Esophagus muscularis mucosa (tissue), 4 donors: ENCODE measurements at regions not wholly inside any gene's neighbourhood (a gene's known extent, or its start where the extent isn't known, plus 50 kb on each side); places are given as distances from the start of the nearest gene placed in this dataset.

ENCODE experiments used
- DNase-seq: peaks from one replicate; pipeline ENCODE4 v3.0.0-alpha.2; 2017; ENCODE audit errors: extremely low spot score
- H3K27ac ChIP-seq, 4 donors: fragments of 200-600 bp; sonication (generic); replicated peaks in 1 of 4; 1 replicate in 3 of 4; 2 replicates in 1 of 4; pipeline ENCODE4 v1.5.1; 2016 to 2019; ENCODE audit warnings: mild to moderate bottlenecking in 1 of 4
- H3K27me3 ChIP-seq, 4 donors: fragments of 200-600 bp; sonication (generic); one replicate each; pipeline versions ENCODE4 v1.5.1 to v1.6.0; 2016 to 2019
- H3K36me3 ChIP-seq, 4 donors: fragments of 200-600 bp; sonication (generic); one replicate each; pipeline ENCODE4 v1.5.1; 2016 to 2019
- H3K4me1 ChIP-seq, 4 donors: fragments of 200-600 bp; sonication (generic); one replicate each; pipeline ENCODE4 v1.5.1; 2016 to 2019
- H3K4me3 ChIP-seq, 4 donors: fragments of 200-600 bp; sonication (generic); 1 replicate in 2 of 4; 2 replicates in 2 of 4; pipeline ENCODE4 v1.5.1; 2016 to 2019; ENCODE audit warnings: mild to moderate bottlenecking in 4 of 4, moderate library complexity in 1 of 4
- H3K9me3 ChIP-seq, 4 donors: fragments of 200-600 bp; sonication (generic); 1 replicate in 3 of 4; 2 replicates in 1 of 4; pipeline ENCODE4 v1.5.1; 2016 to 2019
- EP300 ChIP-seq: sonication (generic); formaldehyde crosslinking; IDR thresholded peaks from one replicate; pipeline ENCODE4 v1.6.1; 2017; ENCODE audit warnings: antibody characterized with exemption
- POLR2A ChIP-seq: fragments of 450-650 bp; IDR thresholded peaks from one replicate; pipeline ENCODE4 v1.6.1; 2017; ENCODE audit warnings: antibody characterized with exemption, moderate library complexity, mild to moderate bottlenecking, low read depth
- POLR2AphosphoS5 ChIP-seq, 2 donors: sonication (generic); formaldehyde crosslinking; IDR thresholded peaks; one replicate each; pipeline ENCODE4 v1.6.1; 2017; ENCODE audit warnings: antibody characterized with exemption in 2 of 2
- WGBS: methylation state at CpG from one replicate; pipeline ENCODE4 v1.1.5; 2018; 5-methylcytosine and 5-hydroxymethylcytosine counted together
- intact Hi-C: fragments of 100-400 bp; cut with DNase I; formaldehyde crosslinking; loops from one replicate; pipeline ENCODE4 v1.15.1; 2023
- TF ChIP-seq, protein P1 (sequence below), 3 experiments: fragments of 200-600 bp in 2 of 3; fragments of 450-650 bp in 1 of 3; sonication (generic) in 2 of 3; IDR thresholded peaks; one replicate each; pipeline ENCODE4 v1.5.1; 2017 to 2019; ENCODE audit warnings: antibody characterized with exemption in 3 of 3, mild to moderate bottlenecking in 2 of 3, moderate library complexity in 1 of 3

GRCh38 chr12:58206876-58207275, 265.5 kb downstream of the ATP23 start:
- Histone ChIP-seq H3K9me3 (no peaks in the 10 kb centered on the region), H3K36me3 (no peaks in the 10 kb centered on the region), H3K27ac (no peak overlapping the region), H3K4me3 (no peak overlapping the region), H3K27me3 (no peaks in the 10 kb centered on the region), H3K4me1 (peaks cover 0 to 14% (median 2%) of the 10 kb centered on the region in 4 donors)
- no peak for DNase-seq
- TF ChIP-seq POLR2A (no peak), EP300 (no peak), POLR2AphosphoS5 (IDR thresholded peaks at IDR 0.05) (no peak)
- TF ChIP-seq, protein P1, sequence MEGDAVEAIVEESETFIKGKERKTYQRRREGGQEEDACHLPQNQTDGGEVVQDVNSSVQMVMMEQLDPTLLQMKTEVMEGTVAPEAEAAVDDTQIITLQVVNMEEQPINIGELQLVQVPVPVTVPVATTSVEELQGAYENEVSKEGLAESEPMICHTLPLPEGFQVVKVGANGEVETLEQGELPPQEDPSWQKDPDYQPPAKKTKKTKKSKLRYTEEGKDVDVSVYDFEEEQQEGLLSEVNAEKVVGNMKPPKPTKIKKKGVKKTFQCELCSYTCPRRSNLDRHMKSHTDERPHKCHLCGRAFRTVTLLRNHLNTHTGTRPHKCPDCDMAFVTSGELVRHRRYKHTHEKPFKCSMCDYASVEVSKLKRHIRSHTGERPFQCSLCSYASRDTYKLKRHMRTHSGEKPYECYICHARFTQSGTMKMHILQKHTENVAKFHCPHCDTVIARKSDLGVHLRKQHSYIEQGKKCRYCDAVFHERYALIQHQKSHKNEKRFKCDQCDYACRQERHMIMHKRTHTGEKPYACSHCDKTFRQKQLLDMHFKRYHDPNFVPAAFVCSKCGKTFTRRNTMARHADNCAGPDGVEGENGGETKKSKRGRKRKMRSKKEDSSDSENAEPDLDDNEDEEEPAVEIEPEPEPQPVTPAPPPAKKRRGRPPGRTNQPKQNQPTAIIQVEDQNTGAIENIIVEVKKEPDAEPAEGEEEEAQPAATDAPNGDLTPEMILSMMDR (IDR thresholded peaks at IDR 0.05), result no peak
- 80% methylated on average over 3 of the region's 3 CpGs for WGBS
- intact Hi-C loops, result no loop called here

DNA sequence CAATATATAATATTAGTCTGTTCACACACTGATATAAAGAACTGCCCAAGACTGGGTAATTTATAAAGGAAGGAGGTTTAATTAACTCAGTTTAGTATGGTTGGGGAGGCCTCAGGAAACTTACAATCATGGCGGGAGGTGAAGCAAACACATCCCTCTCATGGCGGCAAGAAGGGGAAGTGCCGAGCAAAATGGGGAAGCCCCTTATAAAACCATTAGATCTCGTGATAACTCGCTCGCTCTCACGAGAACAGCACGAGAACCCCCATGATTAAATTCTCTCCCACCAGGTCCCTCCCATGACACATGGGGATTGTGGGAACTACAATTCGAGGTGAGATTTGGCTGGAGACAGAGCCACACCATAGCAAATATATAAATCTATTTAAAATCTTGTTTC, 269.8 kb downstream of the ATP23 start:
- 92% methylated on average over 9 of the region's 9 CpGs for WGBS
- Histone ChIP-seq H3K9me3 (no peaks in the 10 kb centered on the region), H3K4me1 (no peaks in the 10 kb centered on the region), H3K27ac (no peak overlapping the region), H3K27me3 (no peaks in the 10 kb centered on the region), H3K36me3 (no peaks in the 10 kb centered on the region), H3K4me3 (no peak overlapping the region)
- TF ChIP-seq POLR2AphosphoS5 (IDR thresholded peaks at IDR 0.05) (no peak), EP300 (no peak), POLR2A (no peak)
- TF ChIP-seq, protein P1 (IDR thresholded peaks at IDR 0.05), result no peak
- no peak for DNase-seq
- intact Hi-C loops, result no loop called here

DNA sequence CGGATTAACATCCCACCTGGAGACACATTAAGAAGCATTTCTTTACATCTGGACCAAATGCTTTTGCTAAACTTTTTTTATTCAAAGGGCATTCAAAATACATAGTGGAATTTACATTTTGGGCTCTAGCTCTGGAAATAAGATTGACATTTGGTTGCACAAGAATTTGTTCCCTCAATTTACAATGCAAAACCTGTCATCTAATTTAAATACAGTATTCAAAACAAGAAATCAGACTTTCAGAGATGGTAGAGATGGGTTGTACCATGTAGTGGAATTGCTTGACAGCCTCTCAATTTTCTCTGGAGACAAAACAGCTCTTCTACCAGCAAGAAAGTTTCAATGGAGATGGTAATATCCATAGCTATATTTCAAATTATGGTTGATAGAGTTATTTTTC, 275.8 kb downstream of the ATP23 start:
- 93% methylated on average over 1 of the region's 1 CpG for WGBS
- no peak for TF ChIP-seq EP300
- TF ChIP-seq POLR2A, result no peak
- no peak for TF ChIP-seq POLR2AphosphoS5 (IDR thresholded peaks at IDR 0.05)
- TF ChIP-seq, protein P1 (IDR thresholded peaks at IDR 0.05), result no peak
- Histone ChIP-seq H3K27me3 (no peaks in the 10 kb centered on the region), H3K4me1 (no peaks in the 10 kb centered on the region), H3K36me3 (no peaks in the 10 kb centered on the region), H3K4me3 (no peak overlapping the region), H3K9me3 (no peaks in the 10 kb centered on the region), H3K27ac (no peak overlapping the region)
- no peak for DNase-seq
- intact Hi-C loops, result no loop called here

DNA sequence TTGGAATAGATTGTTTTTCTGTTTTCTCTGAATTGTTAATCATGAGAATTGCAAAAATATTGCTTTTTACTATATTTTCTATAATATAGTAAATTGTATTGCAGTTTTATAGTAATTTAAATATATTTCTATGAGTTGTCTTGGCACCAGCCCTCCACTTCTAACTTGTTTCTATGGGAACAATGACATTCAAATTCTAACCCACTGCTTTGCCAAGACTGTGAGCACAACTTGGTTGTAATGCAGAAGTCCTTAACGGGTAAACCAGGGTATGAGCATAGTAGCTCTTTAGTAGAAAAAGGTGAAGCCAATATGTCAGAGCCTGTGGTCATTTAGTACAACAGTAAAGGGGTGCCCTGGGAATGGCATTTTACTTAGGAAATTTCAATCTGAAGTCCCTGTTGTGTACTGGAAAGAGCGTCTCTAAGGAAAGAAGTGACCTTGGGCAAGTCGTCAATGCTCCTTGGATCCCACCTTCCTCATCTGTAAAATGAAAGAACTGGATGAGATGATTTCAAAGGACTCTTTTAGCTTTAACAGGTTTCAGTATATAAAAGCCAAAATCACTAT, 283.3 kb downstream of the ATP23 start:
- Histone ChIP-seq H3K27me3 (no peaks in the 10 kb centered on the region), H3K36me3 (no peaks in the 10 kb centered on the region), H3K9me3 (no peaks in the 10 kb centered on the region), H3K4me3 (no peak overlapping the region), H3K4me1 (peaks cover 11 to 19% (median 13%) of the 10 kb centered on the region in 4 donors), H3K27ac (no peak overlapping the region)
- DNase-seq, result no peak
- TF ChIP-seq EP300 (no peak), POLR2A (no peak), POLR2AphosphoS5 (IDR thresholded peaks at IDR 0.05) (no peak)
- TF ChIP-seq, protein P1 (IDR thresholded peaks at IDR 0.05), result no peak
- 70% methylated on average over 3 of the region's 3 CpGs for WGBS
- intact Hi-C loops, result no loop called here

GRCh38 chr12:58225203-58225877, 284.0 kb downstream of the ATP23 start:
- H3K4me3 ChIP-seq, result no peak overlapping the region
- H3K9me3 ChIP-seq, result no peaks in the 10 kb centered on the region
- TF ChIP-seq POLR2A (no peak), POLR2AphosphoS5 (IDR thresholded peaks at IDR 0.05) (no peak), EP300 (no peak)
- TF ChIP-seq, protein P1 (IDR thresholded peaks at IDR 0.05), result no peak
- H3K4me1 ChIP-seq, result peaks cover 11 to 19% (median 13%) of the 10 kb centered on the region in 4 donors
- intact Hi-C loops, result no loop called here
- H3K27ac ChIP-seq, result no peak overlapping the region
- no peaks in the 10 kb centered on the region for H3K27me3 ChIP-seq
- DNase-seq, result no peak
- no peaks in the 10 kb centered on the region for H3K36me3 ChIP-seq
